Naive thymus-derived CD8-positive, alpha-beta T cell (primary cell): ENCODE measurements at regions not wholly inside any gene's neighbourhood (a gene's known extent, or its start where the extent isn't known, plus 50 kb on each side); places are given as distances from the start of the nearest gene placed in this dataset.
"Not testable (repeated sequence)": the region's sequence is repeated elsewhere in the genome, so short reads cannot be mapped to it uniquely, and the experiment has no call there.

Experiments
- ATAC-seq, 2 donors: fragments of 150-1000 bp; cut with Tn5 transposase in 1 of 2; sonication (Bioruptor Pico), chemical (Tn5 transposase) in 1 of 2; 1 replicate in 1 of 2; 2 replicates in 1 of 2; pipeline ENCODE4 v1.10.0; 2021; ENCODE audit warnings: mild to moderate bottlenecking in 2 of 2, moderate library complexity in 2 of 2
- POLR2A ChIA-PET: fragments of 350-600 bp; sonication (Branson Sonifier 250); formaldehyde crosslinking; loops from one replicate; lab custom pipeline; 2021; ENCODE audit warnings: antibody characterized with exemption; lab: Charles Lee
- DNase-seq, 10 donors: peaks; one replicate each; pipeline versions ENCODE4 v3.0.0 to v3.0.0-alpha.2; 2020 to 2022
- H3K27ac Mint-ChIP-seq, 10 donors: one replicate each; pipeline ENCODE4 v1.8.0; 2020 to 2022; ENCODE audit warnings: mild to moderate bottlenecking in 10 of 10, mixed read lengths in 10 of 10, moderate library complexity in 4 of 10, inconsistent platforms in 1 of 10
- H3K27me3 Mint-ChIP-seq, 5 donors: one replicate each; pipeline ENCODE4 v1.8.0; 2021 to 2022; ENCODE audit warnings: mixed read lengths in 5 of 5
- H3K36me3 Mint-ChIP-seq, 3 donors: one replicate each; pipeline ENCODE4 v1.8.0; 2020 to 2022; ENCODE audit warnings: mixed read lengths in 3 of 3, mild to moderate bottlenecking in 2 of 3, inconsistent platforms in 1 of 3
- H3K4me1 Mint-ChIP-seq, 4 donors: one replicate each; pipeline ENCODE4 v1.8.0; 2021 to 2022; ENCODE audit warnings: mixed read lengths in 4 of 4
- H3K4me3 Mint-ChIP-seq, 10 donors: one replicate each; pipeline ENCODE4 v1.8.0; 2020 to 2022; ENCODE audit warnings: mild to moderate bottlenecking in 10 of 10, mixed read lengths in 10 of 10, moderate library complexity in 6 of 10, inconsistent platforms in 1 of 10
- H3K9me3 Mint-ChIP-seq, 9 donors: one replicate each; pipeline ENCODE4 v1.8.0; 2020 to 2022; ENCODE audit warnings: mixed read lengths in 9 of 9, mild to moderate bottlenecking in 3 of 9, inconsistent platforms in 1 of 9, moderate library complexity in 1 of 9

GRCh38 chr18:25516747-25517498 lies 165.0 kb upstream of the ZNF521 start:
- Mint-ChIP-seq H3K27me3 (peaks cover 0 to 3% (median 0%) of the 10 kb centered on the region in 5 donors), H3K4me3 (no peak overlapping the region), H3K4me1 (peaks cover 0 to 20% (median 0%) of the 10 kb centered on the region in 4 donors), H3K36me3 (peaks cover 0 to 4% (median 0%) of the 10 kb centered on the region in 3 donors), H3K9me3 (peaks cover 0 to 3% (median 1%) of the 10 kb centered on the region in 9 donors), H3K27ac (no peak overlapping the region)
- ATAC-seq, result no peak
- POLR2A ChIA-PET, result no interaction called here
- no peak for DNase-seq

GRCh38 chr18:25516121-25516520 lies 164.2 kb upstream of the ZNF521 start:
- H3K36me3 Mint-ChIP-seq, result peaks cover 0 to 4% (median 0%) of the 10 kb centered on the region in 3 donors
- no peak overlapping the region for H3K4me3 Mint-ChIP-seq
- H3K27me3 Mint-ChIP-seq, result peaks cover 0 to 3% (median 0%) of the 10 kb centered on the region in 5 donors
- no peak for DNase-seq
- peaks cover 0 to 3% (median 1%) of the 10 kb centered on the region in 9 donors for H3K9me3 Mint-ChIP-seq
- POLR2A ChIA-PET, result no interaction called here
- no peak for ATAC-seq
- no peak overlapping the region for H3K27ac Mint-ChIP-seq
- peaks cover 0 to 20% (median 0%) of the 10 kb centered on the region in 4 donors for H3K4me1 Mint-ChIP-seq

GRCh38 chr18:25510096-25510495 lies 158.1 kb upstream of the ZNF521 start:
- POLR2A ChIA-PET, result no interaction called here
- no peak overlapping the region for H3K27ac Mint-ChIP-seq
- peaks cover 0 to 2% (median 0%) of the 10 kb centered on the region in 4 donors for H3K4me1 Mint-ChIP-seq
- ATAC-seq (no peak), DNase-seq (no peak)
- H3K36me3 Mint-ChIP-seq, result peaks cover 0 to 4% (median 0%) of the 10 kb centered on the region in 3 donors
- peaks cover 0 to 2% (median 0%) of the 10 kb centered on the region in 9 donors for H3K9me3 Mint-ChIP-seq
- H3K27me3 Mint-ChIP-seq, result peaks cover 0 to 16% (median 5%) of the 10 kb centered on the region in 5 donors
- H3K4me3 Mint-ChIP-seq, result no peak overlapping the region

GRCh38 chr18:25503567-25504081 lies 151.7 kb upstream of the ZNF521 start:
- Mint-ChIP-seq H3K4me3 (no peak overlapping the region), H3K36me3 (no peaks in the 10 kb centered on the region), H3K27ac (no peak overlapping the region), H3K9me3 (peaks cover 0 to 3% (median 0%) of the 10 kb centered on the region in 9 donors), H3K27me3 (peaks cover 2 to 26% (median 7%) of the 10 kb centered on the region in 5 donors), H3K4me1 (peaks cover 0 to 4% (median 2%) of the 10 kb centered on the region in 4 donors)
- POLR2A ChIA-PET, result no interaction called here
- ATAC-seq, result no peak
- no peak for DNase-seq

- Mint-ChIP-seq H3K9me3 (peaks cover 0 to 20% (median 0%) of the 10 kb centered on the region in 9 donors), H3K27ac (no peak overlapping the region), H3K27me3 (peaks cover 0 to 14% (median 7%) of the 10 kb centered on the region in 5 donors), H3K36me3 (no peaks in the 10 kb centered on the region), H3K4me1 (no peaks in the 10 kb centered on the region), H3K4me3 (no peak overlapping the region)
- POLR2A ChIA-PET, result no interaction called here
- no peak for DNase-seq
- no peak for ATAC-seq
Observed at GRCh38 chr18:25497151-25497794, 145.3 kb upstream of the ZNF521 start.

- H3K4me1 Mint-ChIP-seq, result no peaks in the 10 kb centered on the region
- no peaks in the 10 kb centered on the region for H3K36me3 Mint-ChIP-seq
- DNase-seq (no peak), ATAC-seq (no peak)
- peaks cover 0 to 20% (median 0%) of the 10 kb centered on the region in 9 donors for H3K9me3 Mint-ChIP-seq
- H3K27me3 Mint-ChIP-seq, result peaks cover 0 to 14% (median 5%) of the 10 kb centered on the region in 5 donors
- H3K4me3 Mint-ChIP-seq, result no peak overlapping the region
- POLR2A ChIA-PET, result no interaction called here
- H3K27ac Mint-ChIP-seq, result no peak overlapping the region
Observed at GRCh38 chr18:25496544-25496943, 144.6 kb upstream of the ZNF521 start.

GRCh38 chr18:25495606-25496005 lies 143.6 kb upstream of the ZNF521 start:
- no peaks in the 10 kb centered on the region for H3K36me3 Mint-ChIP-seq
- POLR2A ChIA-PET, result no interaction called here
- H3K4me1 Mint-ChIP-seq, result no peaks in the 10 kb centered on the region
- peaks cover 0 to 20% (median 0%) of the 10 kb centered on the region in 9 donors for H3K9me3 Mint-ChIP-seq
- no peak for DNase-seq
- peaks cover 0 to 18% (median 5%) of the 10 kb centered on the region in 5 donors for H3K27me3 Mint-ChIP-seq
- H3K27ac Mint-ChIP-seq, result no peak overlapping the region
- H3K4me3 Mint-ChIP-seq, result no peak overlapping the region
- ATAC-seq, result no peak

- ATAC-seq (no peak), DNase-seq (no peak)
- H3K27ac Mint-ChIP-seq, result no peak overlapping the region
- no peaks in the 10 kb centered on the region for H3K4me1 Mint-ChIP-seq
- H3K4me3 Mint-ChIP-seq, result no peak overlapping the region
- H3K27me3 Mint-ChIP-seq, result peaks cover 0 to 18% (median 5%) of the 10 kb centered on the region in 5 donors
- POLR2A ChIA-PET, result no interaction called here
- H3K36me3 Mint-ChIP-seq, result no peaks in the 10 kb centered on the region
- peaks cover 0 to 20% (median 0%) of the 10 kb centered on the region in 9 donors for H3K9me3 Mint-ChIP-seq
Observed at GRCh38 chr18:25494888-25495287, 142.9 kb upstream of the ZNF521 start.

- no peak for DNase-seq
- H3K27me3 Mint-ChIP-seq, result peaks cover 0 to 18% (median 5%) of the 10 kb centered on the region in 5 donors
- POLR2A ChIA-PET, result no interaction called here
- no peak overlapping the region for H3K27ac Mint-ChIP-seq
- H3K36me3 Mint-ChIP-seq, result no peaks in the 10 kb centered on the region
- H3K9me3 Mint-ChIP-seq, result peaks cover 0 to 17% (median 0%) of the 10 kb centered on the region in 9 donors
- H3K4me3 Mint-ChIP-seq, result no peak overlapping the region
- ATAC-seq, result no peak
- H3K4me1 Mint-ChIP-seq, result no peaks in the 10 kb centered on the region
Observed at GRCh38 chr18:25493401-25493800, 141.4 kb upstream of the ZNF521 start.

- ATAC-seq (no peak), DNase-seq (no peak)
- no peaks in the 10 kb centered on the region for H3K4me1 Mint-ChIP-seq
- H3K27me3 Mint-ChIP-seq, result peaks cover 0 to 5% (median 0%) of the 10 kb centered on the region in 5 donors
- no peaks in the 10 kb centered on the region for H3K36me3 Mint-ChIP-seq
- H3K4me3 Mint-ChIP-seq, result no peak overlapping the region
- H3K9me3 Mint-ChIP-seq, result peaks cover 0 to 16% (median 2%) of the 10 kb centered on the region in 9 donors
- POLR2A ChIA-PET, result no interaction called here
- no peak overlapping the region for H3K27ac Mint-ChIP-seq
Observed at GRCh38 chr18:25490316-25490715, 138.3 kb upstream of the ZNF521 start.

GRCh38 chr18:25473008-25473407 lies 121.0 kb upstream of the ZNF521 start:
- Mint-ChIP-seq H3K9me3 (peaks cover 0 to 22% (median 5%) of the 10 kb centered on the region in 9 donors), H3K4me1 (no peaks in the 10 kb centered on the region), H3K4me3 (no peak overlapping the region), H3K27me3 (peaks cover 0 to 9% (median 2%) of the 10 kb centered on the region in 5 donors), H3K36me3 (peaks cover 0 to 2% (median 0%) of the 10 kb centered on the region in 3 donors), H3K27ac (no peak overlapping the region)
- no peak for DNase-seq
- POLR2A ChIA-PET, result no interaction called here
- ATAC-seq, result no peak

- H3K27me3 Mint-ChIP-seq, H3K4me1 Mint-ChIP-seq, H3K36me3 Mint-ChIP-seq, H3K27ac Mint-ChIP-seq, DNase-seq, POLR2A ChIA-PET, ATAC-seq, H3K4me3 Mint-ChIP-seq: not testable (repeated sequence)
- peaks cover 0 to 13% (median 2%) of the 10 kb centered on the region in 9 donors for H3K9me3 Mint-ChIP-seq
Observed at GRCh38 chr18:25470756-25471524, 119.0 kb upstream of the ZNF521 start.
